ENCODE measurements at regions not wholly inside any gene's neighbourhood (a gene's known extent, or its start where the extent isn't known, plus 50 kb on each side); places are given as distances from the start of the nearest gene placed in this dataset.

DNA sequence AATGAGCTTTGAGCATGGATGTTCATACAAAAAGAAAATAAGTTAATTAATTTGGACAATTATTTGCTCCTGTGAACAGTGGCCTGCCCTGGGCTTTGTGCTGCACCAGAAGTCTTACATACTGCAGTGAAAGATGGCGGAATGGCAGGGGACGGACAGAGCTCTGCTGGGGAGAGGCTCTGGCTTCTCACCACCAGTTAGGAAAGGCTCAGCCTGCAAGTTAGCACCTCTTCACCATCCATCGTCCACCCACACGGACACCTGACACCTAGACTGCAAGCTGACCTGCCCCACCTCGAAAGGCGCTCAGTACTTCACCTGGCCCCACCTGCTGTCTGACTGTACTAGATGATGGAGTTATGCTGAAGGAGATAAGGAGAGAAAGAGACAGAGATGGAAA lies 203.9 kb upstream of the IRS2 start:
- no peak for ATAC-seq (ENCODE audit: insufficient read depth, low FRiP score)
- Histone ChIP-seq H3K4me3 (no peak overlapping the region), H3K9me3 (ENCODE audit: control insufficient read depth in 4 of 4, insufficient read depth in 3 of 4, low read length in 3 of 4) (peaks cover 0 to 4% (median 0%) of the 10 kb centered on the region in 4 donors), H3K27me3 (ENCODE audit: control insufficient read depth in 3 of 3, insufficient read depth in 3 of 3, low read length in 2 of 3) (no peaks in the 10 kb centered on the region), H3K4me1 (ENCODE audit: control insufficient read depth in 5 of 5, insufficient read depth in 5 of 5, low read length in 5 of 5) (no peaks in the 10 kb centered on the region), H3K36me3 (ENCODE audit: control insufficient read depth in 4 of 4, insufficient read depth in 4 of 4, low read length in 4 of 4) (no peaks in the 10 kb centered on the region), H3K9ac (ENCODE audit: insufficient read depth in 1 of 2, low read length in 2 of 2) (no peak overlapping the region), H3K27ac (ENCODE audit: low read depth in 1 of 2, low read length in 1 of 2) (no peak overlapping the region)
- TF ChIP-seq, protein P1, sequence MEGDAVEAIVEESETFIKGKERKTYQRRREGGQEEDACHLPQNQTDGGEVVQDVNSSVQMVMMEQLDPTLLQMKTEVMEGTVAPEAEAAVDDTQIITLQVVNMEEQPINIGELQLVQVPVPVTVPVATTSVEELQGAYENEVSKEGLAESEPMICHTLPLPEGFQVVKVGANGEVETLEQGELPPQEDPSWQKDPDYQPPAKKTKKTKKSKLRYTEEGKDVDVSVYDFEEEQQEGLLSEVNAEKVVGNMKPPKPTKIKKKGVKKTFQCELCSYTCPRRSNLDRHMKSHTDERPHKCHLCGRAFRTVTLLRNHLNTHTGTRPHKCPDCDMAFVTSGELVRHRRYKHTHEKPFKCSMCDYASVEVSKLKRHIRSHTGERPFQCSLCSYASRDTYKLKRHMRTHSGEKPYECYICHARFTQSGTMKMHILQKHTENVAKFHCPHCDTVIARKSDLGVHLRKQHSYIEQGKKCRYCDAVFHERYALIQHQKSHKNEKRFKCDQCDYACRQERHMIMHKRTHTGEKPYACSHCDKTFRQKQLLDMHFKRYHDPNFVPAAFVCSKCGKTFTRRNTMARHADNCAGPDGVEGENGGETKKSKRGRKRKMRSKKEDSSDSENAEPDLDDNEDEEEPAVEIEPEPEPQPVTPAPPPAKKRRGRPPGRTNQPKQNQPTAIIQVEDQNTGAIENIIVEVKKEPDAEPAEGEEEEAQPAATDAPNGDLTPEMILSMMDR (IDR thresholded peaks at IDR 0.05; ENCODE audit: control extremely low read depth, extremely low read depth) = no peak
- DNase-seq = no peak
- WGBS, 2 donors = 86 to 87% methylated on average over 6 of the region's 6 CpGs

DNA sequence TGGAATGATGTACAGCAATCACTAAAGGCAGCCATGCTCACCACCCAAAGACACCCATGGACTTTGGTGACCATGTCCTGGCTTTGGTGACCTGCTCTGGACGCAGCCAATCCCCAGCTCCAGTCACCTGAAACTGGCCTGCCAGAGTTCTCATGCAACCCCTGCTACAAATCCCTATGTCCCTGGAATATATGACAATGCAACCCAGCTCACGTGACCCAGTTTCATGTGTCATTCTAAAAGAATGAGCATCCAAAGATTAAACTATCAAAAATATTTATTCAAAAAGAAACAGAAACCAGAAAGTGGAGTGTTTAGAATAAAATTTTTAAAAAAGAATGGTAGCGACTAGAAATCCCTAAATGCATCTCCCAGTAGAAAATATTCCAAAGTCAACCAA lies 203.3 kb upstream of the IRS2 start:
- 89 to 92% methylated on average over 3 of the region's 3 CpGs for WGBS, 2 donors
- TF ChIP-seq, protein P1 (IDR thresholded peaks at IDR 0.05; ENCODE audit: control extremely low read depth, extremely low read depth) = no peak
- Histone ChIP-seq H3K4me3 (no peak overlapping the region), H3K4me1 (ENCODE audit: control insufficient read depth in 5 of 5, insufficient read depth in 5 of 5, low read length in 5 of 5) (no peaks in the 10 kb centered on the region), H3K9ac (ENCODE audit: insufficient read depth in 1 of 2, low read length in 2 of 2) (no peak overlapping the region), H3K36me3 (ENCODE audit: control insufficient read depth in 4 of 4, insufficient read depth in 4 of 4, low read length in 4 of 4) (no peaks in the 10 kb centered on the region), H3K27me3 (ENCODE audit: control insufficient read depth in 3 of 3, insufficient read depth in 3 of 3, low read length in 2 of 3) (no peaks in the 10 kb centered on the region), H3K27ac (ENCODE audit: low read depth in 1 of 2, low read length in 1 of 2) (no peak overlapping the region), H3K9me3 (ENCODE audit: control insufficient read depth in 4 of 4, insufficient read depth in 3 of 4, low read length in 3 of 4) (peaks cover 0 to 3% (median 0%) of the 10 kb centered on the region in 4 donors)
- DNase-seq (no peak), ATAC-seq (ENCODE audit: insufficient read depth, low FRiP score) (no peak)

DNA sequence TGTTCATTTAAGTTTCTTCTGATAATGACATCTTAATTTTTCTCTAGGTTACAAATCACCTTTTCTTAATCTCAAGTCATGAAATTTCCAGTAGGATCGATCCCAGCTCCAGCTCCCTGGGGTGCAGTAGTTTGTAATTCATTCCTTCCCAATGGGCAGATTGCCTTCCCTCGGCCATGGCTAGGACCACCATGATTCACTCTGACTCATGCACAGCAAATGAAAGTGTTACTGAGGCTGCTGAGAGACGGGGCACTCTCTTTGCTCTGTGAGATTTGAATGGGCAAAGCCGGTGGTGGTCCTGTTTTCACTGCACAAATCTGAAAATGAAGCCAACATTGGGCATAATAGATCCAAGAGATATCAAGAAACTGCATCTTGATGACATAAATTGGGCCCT lies 202.8 kb upstream of the IRS2 start:
- Histone ChIP-seq H3K9ac (ENCODE audit: insufficient read depth in 1 of 2, low read length in 2 of 2) (no peak overlapping the region), H3K27me3 (ENCODE audit: control insufficient read depth in 3 of 3, insufficient read depth in 3 of 3, low read length in 2 of 3) (no peaks in the 10 kb centered on the region), H3K36me3 (ENCODE audit: control insufficient read depth in 4 of 4, insufficient read depth in 4 of 4, low read length in 4 of 4) (no peaks in the 10 kb centered on the region), H3K27ac (ENCODE audit: low read depth in 1 of 2, low read length in 1 of 2) (no peak overlapping the region), H3K9me3 (ENCODE audit: control insufficient read depth in 4 of 4, insufficient read depth in 3 of 4, low read length in 3 of 4) (peaks cover 0 to 3% (median 0%) of the 10 kb centered on the region in 4 donors), H3K4me1 (ENCODE audit: control insufficient read depth in 5 of 5, insufficient read depth in 5 of 5, low read length in 5 of 5) (no peaks in the 10 kb centered on the region), H3K4me3 (no peak overlapping the region)
- TF ChIP-seq, protein P1 (IDR thresholded peaks at IDR 0.05; ENCODE audit: control extremely low read depth, extremely low read depth) = no peak
- 86 to 90% methylated on average over 4 of the region's 4 CpGs for WGBS, 2 donors
- no peak for ATAC-seq (ENCODE audit: insufficient read depth, low FRiP score)
- no peak for DNase-seq

DNA sequence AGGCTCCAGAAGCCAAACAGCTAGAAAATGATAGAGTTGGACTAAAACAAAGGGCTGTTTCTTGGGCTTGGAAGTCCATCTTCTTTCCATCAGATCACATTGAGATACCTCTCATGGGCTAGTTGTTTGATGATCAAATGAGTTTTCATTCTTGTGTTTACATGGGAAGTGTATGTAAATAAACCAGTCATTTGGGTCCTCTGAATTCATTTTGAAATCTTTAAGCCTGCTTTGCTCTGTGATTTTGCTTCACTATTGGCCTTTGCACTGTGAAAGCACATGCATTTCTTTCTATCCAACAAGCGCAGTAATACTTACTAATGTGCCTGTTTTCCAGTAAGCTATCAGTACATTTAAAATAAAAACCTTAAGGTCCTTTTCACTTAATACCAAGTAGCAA lies 200.5 kb upstream of the IRS2 start:
- DNase-seq = no peak
- H3K27ac ChIP-seq (ENCODE audit: low read depth in 1 of 2, low read length in 1 of 2) = no peak overlapping the region
- 99 to 100% methylated on average over 1 of the region's 1 CpG for WGBS, 2 donors
- no peak overlapping the region for H3K4me3 ChIP-seq
- H3K9ac ChIP-seq (ENCODE audit: insufficient read depth in 1 of 2, low read length in 2 of 2) = no peak overlapping the region
- H3K36me3 ChIP-seq (ENCODE audit: control insufficient read depth in 4 of 4, insufficient read depth in 4 of 4, low read length in 4 of 4) = no peaks in the 10 kb centered on the region
- H3K9me3 ChIP-seq (ENCODE audit: control insufficient read depth in 4 of 4, insufficient read depth in 3 of 4, low read length in 3 of 4) = no peaks in the 10 kb centered on the region
- no peaks in the 10 kb centered on the region for H3K4me1 ChIP-seq (ENCODE audit: control insufficient read depth in 5 of 5, insufficient read depth in 5 of 5, low read length in 5 of 5)
- ATAC-seq (ENCODE audit: insufficient read depth, low FRiP score) = no peak
- peaks cover 0 to 3% (median 0%) of the 10 kb centered on the region in 3 donors for H3K27me3 ChIP-seq (ENCODE audit: control insufficient read depth in 3 of 3, insufficient read depth in 3 of 3, low read length in 2 of 3)
- TF ChIP-seq, protein P1 (IDR thresholded peaks at IDR 0.05; ENCODE audit: control extremely low read depth, extremely low read depth) = no peak
